Endothelial cell of umbilical vein (primary cell): ENCODE measurements at regions not wholly inside any gene's neighbourhood (a gene's known extent, or its start where the extent isn't known, plus 50 kb on each side); places are given as distances from the start of the nearest gene placed in this dataset.

ENCODE experiments used
- MYC ChIP-seq: IDR thresholded peaks from one replicate; pipeline ENCODE4 v1.6.1; 2011; ENCODE audit warnings: mild to moderate bottlenecking, low read depth, low read length
- POLR2A ChIP-seq: IDR thresholded peaks from 2 replicates; pipeline ENCODE4 v1.6.1; 2012; ENCODE audit warnings: low read depth, mild to moderate bottlenecking, control low read depth, low read length
- POLR2AphosphoS5 ChIP-seq: IDR thresholded peaks from 2 replicates; pipeline ENCODE4 v1.6.1; 2012; ENCODE audit warnings: low read depth, mild to moderate bottlenecking, control low read depth, low read length, moderate library complexity; ENCODE audit not compliant: insufficient read depth
- TF ChIP-seq, protein P1 (sequence below), 2 donors: IDR thresholded peaks; 1 replicate in 1 of 2; 2 replicates in 1 of 2; pipeline ENCODE4 v1.5.1; 2011; ENCODE audit warnings: low read length in 2 of 2, mild to moderate bottlenecking in 2 of 2, moderate library complexity in 2 of 2, control low read depth in 1 of 2, inconsistent platforms in 1 of 2, low read depth in 1 of 2; ENCODE audit not compliant: insufficient read depth in 1 of 2; ENCODE audit errors: extremely low read depth in 1 of 2
- TF ChIP-seq, protein P2 (sequence below): IDR thresholded peaks from 2 replicates; pipeline ENCODE4 v1.6.1; 2011; ENCODE audit not compliant: insufficient read depth, insufficient read length

DNA sequence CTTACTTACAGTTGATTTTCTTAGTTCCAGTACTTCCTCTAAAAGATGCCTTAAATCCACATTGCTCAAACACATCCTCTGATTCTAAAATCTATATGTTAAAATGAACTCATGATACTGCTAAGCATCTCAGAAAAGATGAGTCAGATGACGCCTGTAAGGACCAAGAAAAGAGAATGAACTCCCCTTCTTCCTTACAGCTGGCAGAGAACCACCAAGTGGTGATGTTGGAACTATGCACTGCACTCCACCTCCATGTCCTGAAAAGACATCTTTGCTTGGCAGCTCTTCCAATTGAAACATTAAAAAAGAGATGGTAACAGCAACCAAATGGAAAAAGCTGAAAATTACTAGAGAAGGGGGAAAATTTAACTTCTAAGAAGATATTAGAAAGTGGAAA is 648.8 kb downstream of the PTPRC start:
- TF ChIP-seq, protein P1, sequence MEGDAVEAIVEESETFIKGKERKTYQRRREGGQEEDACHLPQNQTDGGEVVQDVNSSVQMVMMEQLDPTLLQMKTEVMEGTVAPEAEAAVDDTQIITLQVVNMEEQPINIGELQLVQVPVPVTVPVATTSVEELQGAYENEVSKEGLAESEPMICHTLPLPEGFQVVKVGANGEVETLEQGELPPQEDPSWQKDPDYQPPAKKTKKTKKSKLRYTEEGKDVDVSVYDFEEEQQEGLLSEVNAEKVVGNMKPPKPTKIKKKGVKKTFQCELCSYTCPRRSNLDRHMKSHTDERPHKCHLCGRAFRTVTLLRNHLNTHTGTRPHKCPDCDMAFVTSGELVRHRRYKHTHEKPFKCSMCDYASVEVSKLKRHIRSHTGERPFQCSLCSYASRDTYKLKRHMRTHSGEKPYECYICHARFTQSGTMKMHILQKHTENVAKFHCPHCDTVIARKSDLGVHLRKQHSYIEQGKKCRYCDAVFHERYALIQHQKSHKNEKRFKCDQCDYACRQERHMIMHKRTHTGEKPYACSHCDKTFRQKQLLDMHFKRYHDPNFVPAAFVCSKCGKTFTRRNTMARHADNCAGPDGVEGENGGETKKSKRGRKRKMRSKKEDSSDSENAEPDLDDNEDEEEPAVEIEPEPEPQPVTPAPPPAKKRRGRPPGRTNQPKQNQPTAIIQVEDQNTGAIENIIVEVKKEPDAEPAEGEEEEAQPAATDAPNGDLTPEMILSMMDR (IDR thresholded peaks at IDR 0.05; ENCODE audit: extremely low read depth in 1 of 2, insufficient read depth in 1 of 2, low read depth in 1 of 2, low read length in 2 of 2) = no peak
- TF ChIP-seq, protein P2, sequence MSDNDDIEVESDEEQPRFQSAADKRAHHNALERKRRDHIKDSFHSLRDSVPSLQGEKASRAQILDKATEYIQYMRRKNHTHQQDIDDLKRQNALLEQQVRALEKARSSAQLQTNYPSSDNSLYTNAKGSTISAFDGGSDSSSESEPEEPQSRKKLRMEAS = no peak
- no peak for TF ChIP-seq POLR2A
- no peak for TF ChIP-seq MYC
- no peak for TF ChIP-seq POLR2AphosphoS5
